A549 (cell line): ENCODE measurements at regions not wholly inside any gene's neighbourhood (a gene's known extent, or its start where the extent isn't known, plus 50 kb on each side); places are given as distances from the start of the nearest gene placed in this dataset.

Experiments
- ATAC-seq, 2 experiments: fragments of 200-7000 bp in 1 of 2; fragments of >200 bp in 1 of 2; cut with Nextera tagmentation in 1 of 2; cut with Tn5 transposase in 1 of 2; 3 replicates each; pipeline versions ENCODE4 v1.8.0 to v1.9.1; 2018 to 2020; ENCODE audit warnings: mild to moderate bottlenecking in 1 of 2, moderate library complexity in 1 of 2
- CTCF ChIA-PET: fragments of 300-600 bp; sonication (Branson Sonifier 250); formaldehyde crosslinking; extraction: SDS; loops from one replicate; lab custom pipeline; 2021; ENCODE audit warnings: antibody characterized with exemption, inconsistent platforms; lab: Yijun Ruan, JAX
- POLR2A ChIA-PET: fragments of 350-600 bp; formaldehyde crosslinking; extraction: SDS; loops from one replicate; lab custom pipeline; 2021; ENCODE audit warnings: antibody characterized with exemption, inconsistent platforms; lab: Yijun Ruan, JAX
- DNase-seq, 2 experiments: peaks; one replicate each; pipeline versions ENCODE4 v3.0.0 to v3.0.0-alpha.2; 2011 to 2016; ENCODE audit warnings: low read depth in 1 of 2, low spot score in 1 of 2
- FAIRE-seq: peaks from 2 replicates; lab custom pipeline; 2011; peaks lifted over from hg19 to GRCh38; lab: Jason Lieb, UNC
- H3K27ac ChIP-seq, 2 experiments: fragments of >200 bp; sonication (Bioruptor Twin); formaldehyde crosslinking; 3 replicates each; pipeline ENCODE4 v1.5.1; 2016 to 2017
- H3K4me1 ChIP-seq: fragments of >200 bp; sonication (Bioruptor Twin); formaldehyde crosslinking; 3 replicates; pipeline ENCODE4 v1.6.1; 2016
- H3K4me2 ChIP-seq: fragments of >200 bp; sonication (Bioruptor Twin); formaldehyde crosslinking; 3 replicates; pipeline ENCODE4 v1.6.1; 2016
- H3K4me3 ChIP-seq: fragments of >200 bp; sonication (Bioruptor Twin); formaldehyde crosslinking; 3 replicates; pipeline ENCODE4 v1.5.1; 2016
- H3K9me3 ChIP-seq: fragments of >200 bp; sonication (Bioruptor Twin); formaldehyde crosslinking; 3 replicates; pipeline ENCODE4 v1.6.1; 2016
- BCL3 ChIP-seq: fragments of >200 bp; sonication (Bioruptor Twin); formaldehyde crosslinking; IDR thresholded peaks from 3 replicates; pipeline ENCODE4 v1.6.1; 2016
- BHLHE40 ChIP-seq: IDR thresholded peaks from 2 replicates; pipeline ENCODE4 v1.6.1; 2012; ENCODE audit warnings: low read depth, low read length, inconsistent platforms
- CBX2 ChIP-seq: fragments of 200-600 bp; sonication (generic); IDR thresholded peaks from 2 replicates; pipeline ENCODE4 v1.6.1; 2016; ENCODE audit warnings: low read depth, mild to moderate bottlenecking, borderline replicate concordance
- CBX8 ChIP-seq: fragments of 200-600 bp; sonication (generic); IDR thresholded peaks from 2 replicates; pipeline ENCODE4 v1.6.1; 2016
- CTCF ChIP-seq: fragments of >200 bp; sonication (Bioruptor Twin); formaldehyde crosslinking; IDR thresholded peaks from 3 replicates; pipeline ENCODE4 v1.5.1; 2016
- EP300 ChIP-seq, 2 experiments: fragments of >200 bp; sonication (Bioruptor Twin); formaldehyde crosslinking; IDR thresholded peaks; 2 replicates in 1 of 2; 3 replicates in 1 of 2; pipeline ENCODE4 v1.6.1; 2016 to 2017
- ESRRA ChIP-seq: fragments of 150-350 bp; IDR thresholded peaks from 2 replicates; pipeline ENCODE4 v1.6.1; 2014; ENCODE audit warnings: mild to moderate bottlenecking, low read length, borderline replicate concordance
- FOSL2 ChIP-seq, 2 experiments: fragments of 450-650 bp in 1 of 2; fragments of >200 bp in 1 of 2; sonication (Bioruptor Twin) in 1 of 2; formaldehyde crosslinking; IDR thresholded peaks; 2 replicates each; pipeline versions ENCODE4 v1.5.0 to v1.6.1; 2016 to 2020; ENCODE audit warnings: mild to moderate bottlenecking in 1 of 2, moderate library complexity in 1 of 2
- HDAC2 ChIP-seq: fragments of 200-600 bp; sonication (generic); IDR thresholded peaks from 2 replicates; pipeline ENCODE4 v1.6.1; 2016
- HES2 ChIP-seq: fragments of >200 bp; sonication (Bioruptor Twin); formaldehyde crosslinking; IDR thresholded peaks from 2 replicates; pipeline ENCODE4 v1.6.1; 2016
- HEYL ChIP-seq: fragments of 250-450 bp; sonication (Bioruptor Pico); IDR thresholded peaks from 2 replicates; pipeline ENCODE4 v1.8.0; 2021; ENCODE audit warnings: mild to moderate bottlenecking, moderate library complexity
- HOXB13 ChIP-seq: fragments of 250-450 bp; sonication (Bioruptor Pico); IDR thresholded peaks from 2 replicates; pipeline ENCODE4 v1.5.0; 2020; ENCODE audit warnings: low read depth, mild to moderate bottlenecking, moderate library complexity
- JUN ChIP-seq, 2 experiments: fragments of >200 bp; sonication (Bioruptor Twin); formaldehyde crosslinking; IDR thresholded peaks; 2 replicates in 1 of 2; 3 replicates in 1 of 2; pipeline ENCODE4 v1.6.1; 2016 to 2017
- KDM1A ChIP-seq: fragments of 200-600 bp; sonication (generic); IDR thresholded peaks from 2 replicates; pipeline ENCODE4 v1.6.1; 2016; ENCODE audit warnings: low read depth, mild to moderate bottlenecking
- KDM5A ChIP-seq: fragments of 200-600 bp; sonication (generic); IDR thresholded peaks from 2 replicates; pipeline ENCODE4 v1.6.1; 2016; ENCODE audit warnings: antibody characterized with exemption, mild to moderate bottlenecking
- MAFK ChIP-seq: fragments of 450-650 bp; IDR thresholded peaks from 2 replicates; pipeline ENCODE4 v1.6.1; 2014; ENCODE audit not compliant: partially characterized antibody
- MAX ChIP-seq: IDR thresholded peaks from 2 replicates; pipeline ENCODE4 v1.6.1; 2012
- MAZ ChIP-seq: fragments of 150-350 bp; IDR thresholded peaks from 2 replicates; pipeline ENCODE4 v1.6.1; 2014; ENCODE audit warnings: antibody characterized with exemption, low read depth, low read length, borderline replicate concordance
- NR3C1 ChIP-seq: fragments of >200 bp; sonication (Bioruptor Twin); formaldehyde crosslinking; IDR thresholded peaks from 3 replicates; pipeline ENCODE4 v1.6.1; 2017
- PHF8 ChIP-seq: fragments of 200-600 bp; sonication (generic); IDR thresholded peaks from 2 replicates; pipeline ENCODE4 v1.6.1; 2016; ENCODE audit warnings: low read depth, mild to moderate bottlenecking, antibody characterized with exemption, moderate library complexity, borderline replicate concordance
- REST ChIP-seq: fragments of 200-600 bp; sonication (generic); IDR thresholded peaks from 2 replicates; pipeline ENCODE4 v1.6.1; 2016; ENCODE audit warnings: antibody characterized with exemption, mild to moderate bottlenecking, moderate library complexity
- RFX5 ChIP-seq: fragments of 450-650 bp; IDR thresholded peaks from 2 replicates; pipeline ENCODE4 v1.7.1; 2014; ENCODE audit warnings: antibody characterized with exemption, mild to moderate bottlenecking, moderate library complexity
- SREBF2 ChIP-seq: fragments of 450-650 bp; IDR thresholded peaks from 2 replicates; pipeline ENCODE4 v1.6.1; 2014; ENCODE audit warnings: mild to moderate bottlenecking, moderate library complexity
- TFCP2L1 ChIP-seq: fragments of 250-450 bp; sonication (Bioruptor Pico); IDR thresholded peaks from 2 replicates; pipeline ENCODE4 v1.5.0; 2021; ENCODE audit warnings: mild to moderate bottlenecking
- ZFP36 ChIP-seq: fragments of 450-650 bp; IDR thresholded peaks from 2 replicates; pipeline ENCODE4 v1.6.1; 2014; ENCODE audit warnings: borderline replicate concordance; ENCODE audit not compliant: partially characterized antibody
- ZSCAN20 ChIP-seq: fragments of 250-450 bp; sonication (Bioruptor Pico); IDR thresholded peaks from 2 replicates; pipeline ENCODE4 v1.8.0; 2022; ENCODE audit warnings: mild to moderate bottlenecking, moderate library complexity
- WGBS: methylation state at CpG from one replicate; pipeline ENCODE4 v1.1.6; 2017; ENCODE audit errors: missing lambda C conversion rate; 5-methylcytosine and 5-hydroxymethylcytosine counted together

- DNase-seq (no peak), FAIRE-seq (no peak)
- TF ChIP-seq CBX2 (no peak), HEYL (CRISPR knock-in tag) (no peak), KDM1A (no peak), CTCF (no peak), PHF8 (no peak), RFX5 (no peak), KDM5A (no peak), REST (no peak), MAX (no peak), BHLHE40 (no peak), JUN (IDR thresholded peaks at IDR 0.05) (no peak), EP300 (IDR thresholded peaks at IDR 0.05) (no peak), CBX8 (no peak), MAZ (no peak), ESRRA (no peak), HDAC2 (no peak), TFCP2L1 (CRISPR knock-in tag) (no peak), ZFP36 (no peak), NR3C1 (no peak)
- TF ChIP-seq, all 56 proteins: peak for 0
- no peak for ATAC-seq
- H3K9me3 ChIP-seq: no peaks in the 10 kb centered on the region
- ChIA-PET POLR2A (no interaction called here), CTCF (no interaction called here)
- no peak overlapping the region for H3K4me2 ChIP-seq
- H3K4me3 ChIP-seq: no peak overlapping the region
- 11% methylated on average over 4 of the region's 4 CpGs for WGBS
- no peaks in the 10 kb centered on the region for H3K4me1 ChIP-seq
- H3K27ac ChIP-seq: no peak overlapping the region
Measured at GRCh38 chr1:57987523-57987922, 559.0 kb downstream of the OMA1 start.

GRCh38 chr1:57986432-57986831 lies 560.1 kb downstream of the OMA1 start:
- no peaks in the 10 kb centered on the region for H3K4me1 ChIP-seq
- WGBS: 14% methylated on average over 5 of the region's 5 CpGs
- H3K27ac ChIP-seq: no peak overlapping the region
- no peaks in the 10 kb centered on the region for H3K9me3 ChIP-seq
- DNase-seq (no peak), FAIRE-seq (no peak), ATAC-seq (no peak)
- TF ChIP-seq BCL3: no peak
- no peak for TF ChIP-seq HES2
- no peak for TF ChIP-seq HOXB13 (CRISPR knock-in tag)
- TF ChIP-seq MAFK: no peak
- TF ChIP-seq FOSL2 (IDR thresholded peaks at IDR 0.05): no peak
- no peak for TF ChIP-seq FOSL2 (CRISPR knock-in tag; IDR thresholded peaks at IDR 0.05)
- no peak for TF ChIP-seq SREBF2
- TF ChIP-seq ZSCAN20 (CRISPR knock-in tag): no peak
- H3K4me3 ChIP-seq: no peak overlapping the region
- POLR2A ChIA-PET: no interaction called here
- CTCF ChIA-PET: no interaction called here
- no peak overlapping the region for H3K4me2 ChIP-seq
